ENCODE measurements at regions not wholly inside any gene's neighbourhood (a gene's known extent, or its start where the extent isn't known, plus 50 kb on each side); places are given as distances from the start of the nearest gene placed in this dataset.

- Mint-ChIP-seq H3K9me3 (no peaks in the 10 kb centered on the region), H3K4me3 (no peak overlapping the region), H3K36me3 (ENCODE audit: low read depth) (no peaks in the 10 kb centered on the region), H3K27ac (no peak overlapping the region), H3K4me1 (ENCODE audit: low read depth) (no peaks in the 10 kb centered on the region), H3K27me3 (peaks cover 2% of the 10 kb centered on the region)
- intact Hi-C loops (cut with micrococcal nuclease): no loop called here
Observed at GRCh38 chr11:70678931-70679900, 280.9 kb downstream of the CTTN start.

- no peak overlapping the region for H3K4me3 Mint-ChIP-seq
- H3K36me3 Mint-ChIP-seq (ENCODE audit: low read depth): no peaks in the 10 kb centered on the region
- H3K4me1 Mint-ChIP-seq (ENCODE audit: low read depth): no peaks in the 10 kb centered on the region
- no peaks in the 10 kb centered on the region for H3K27me3 Mint-ChIP-seq
- intact Hi-C loops (cut with micrococcal nuclease): no loop called here
- H3K9me3 Mint-ChIP-seq: no peaks in the 10 kb centered on the region
- no peak overlapping the region for H3K27ac Mint-ChIP-seq
Observed at GRCh38 chr11:70680781-70681281, 282.5 kb downstream of the CTTN start.

GRCh38 chr11:70682056-70682455 lies 283.7 kb downstream of the CTTN start:
- Mint-ChIP-seq H3K27me3 (no peaks in the 10 kb centered on the region), H3K27ac (no peak overlapping the region), H3K4me1 (ENCODE audit: low read depth) (no peaks in the 10 kb centered on the region), H3K9me3 (no peaks in the 10 kb centered on the region), H3K36me3 (ENCODE audit: low read depth) (no peaks in the 10 kb centered on the region), H3K4me3 (no peak overlapping the region)
- intact Hi-C loops (cut with micrococcal nuclease): no loop called here

GRCh38 chr11:70682760-70683159 lies 284.4 kb downstream of the CTTN start:
- Mint-ChIP-seq H3K4me1 (ENCODE audit: low read depth) (no peaks in the 10 kb centered on the region), H3K36me3 (ENCODE audit: low read depth) (no peaks in the 10 kb centered on the region), H3K27me3 (no peaks in the 10 kb centered on the region), H3K9me3 (no peaks in the 10 kb centered on the region), H3K27ac (no peak overlapping the region), H3K4me3 (no peak overlapping the region)
- intact Hi-C loops (cut with micrococcal nuclease): no loop called here

- no peaks in the 10 kb centered on the region for H3K4me1 Mint-ChIP-seq (ENCODE audit: low read depth)
- intact Hi-C loops (cut with micrococcal nuclease): no loop called here
- no peak overlapping the region for H3K4me3 Mint-ChIP-seq
- peaks cover 1% of the 10 kb centered on the region for H3K27me3 Mint-ChIP-seq
- no peak overlapping the region for H3K27ac Mint-ChIP-seq
- peaks cover 8% of the 10 kb centered on the region for H3K9me3 Mint-ChIP-seq
- H3K36me3 Mint-ChIP-seq (ENCODE audit: low read depth): no peaks in the 10 kb centered on the region
Observed at GRCh38 chr11:70687716-70688115, 289.4 kb downstream of the CTTN start.

DNA sequence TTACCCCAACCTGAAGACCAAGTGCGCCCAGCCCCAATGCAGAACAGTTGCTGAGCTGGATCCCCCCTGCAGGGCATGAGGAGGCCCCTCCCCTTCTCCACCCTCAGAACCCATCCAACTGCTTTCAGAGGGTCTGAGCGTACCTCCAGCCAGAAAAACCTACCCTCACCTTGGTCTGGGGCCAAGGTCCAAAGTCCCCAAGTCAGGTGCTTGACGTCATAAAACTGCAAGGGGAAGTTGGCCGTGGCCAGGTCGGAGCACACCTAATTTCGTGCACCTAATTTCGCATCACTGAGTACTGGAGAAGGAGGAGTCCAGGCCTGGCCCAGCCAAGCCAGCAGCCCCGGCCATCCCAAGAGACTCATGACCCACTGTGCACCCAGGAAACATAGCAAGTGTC lies 289.8 kb downstream of the CTTN start:
- Mint-ChIP-seq H3K4me1 (ENCODE audit: low read depth) (no peaks in the 10 kb centered on the region), H3K36me3 (ENCODE audit: low read depth) (no peaks in the 10 kb centered on the region), H3K27me3 (peaks cover 5% of the 10 kb centered on the region), H3K27ac (no peak overlapping the region), H3K9me3 (peaks cover 8% of the 10 kb centered on the region), H3K4me3 (no peak overlapping the region)
- intact Hi-C loops (cut with micrococcal nuclease): no loop called here

- Mint-ChIP-seq H3K9me3 (peaks cover 8% of the 10 kb centered on the region), H3K4me1 (ENCODE audit: low read depth) (no peaks in the 10 kb centered on the region), H3K27me3 (peaks cover 5% of the 10 kb centered on the region), H3K36me3 (ENCODE audit: low read depth) (no peaks in the 10 kb centered on the region), H3K4me3 (no peak overlapping the region), H3K27ac (no peak overlapping the region)
- intact Hi-C loops (cut with micrococcal nuclease): no loop called here
Observed at GRCh38 chr11:70689764-70690163, 291.4 kb downstream of the CTTN start.

GRCh38 chr11:70692131-70692530 lies 293.8 kb downstream of the CTTN start:
- intact Hi-C loops (cut with micrococcal nuclease): no loop called here
- peaks cover 5% of the 10 kb centered on the region for H3K27me3 Mint-ChIP-seq
- H3K4me3 Mint-ChIP-seq: no peak overlapping the region
- H3K27ac Mint-ChIP-seq: no peak overlapping the region
- no peaks in the 10 kb centered on the region for H3K4me1 Mint-ChIP-seq (ENCODE audit: low read depth)
- no peaks in the 10 kb centered on the region for H3K36me3 Mint-ChIP-seq (ENCODE audit: low read depth)
- H3K9me3 Mint-ChIP-seq: peaks cover 8% of the 10 kb centered on the region

DNA sequence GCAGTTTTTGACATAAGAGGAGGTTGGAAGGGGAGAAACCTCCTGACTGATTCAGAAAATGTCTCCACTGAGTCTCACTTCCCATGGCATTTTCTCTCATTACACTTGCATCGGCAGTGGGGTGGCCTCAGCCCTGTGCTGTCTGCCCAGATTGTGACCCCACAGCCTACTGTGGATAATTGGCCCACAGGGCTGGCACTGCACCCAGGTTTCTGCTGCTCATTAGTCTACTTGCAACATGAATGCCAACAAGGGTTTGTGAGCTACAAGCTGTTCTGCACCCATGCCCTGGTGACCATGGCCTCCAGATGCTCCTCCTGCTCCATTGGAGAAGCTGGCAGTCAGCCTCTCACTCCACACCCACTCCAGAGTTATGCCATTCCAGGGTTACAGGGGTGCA lies 296.0 kb downstream of the CTTN start:
- H3K4me3 Mint-ChIP-seq: no peak overlapping the region
- peaks cover 5% of the 10 kb centered on the region for H3K27me3 Mint-ChIP-seq
- H3K36me3 Mint-ChIP-seq (ENCODE audit: low read depth): no peaks in the 10 kb centered on the region
- intact Hi-C loops (cut with micrococcal nuclease): no loop called here
- H3K4me1 Mint-ChIP-seq (ENCODE audit: low read depth): no peaks in the 10 kb centered on the region
- peaks cover 6% of the 10 kb centered on the region for H3K9me3 Mint-ChIP-seq
- H3K27ac Mint-ChIP-seq: no peak overlapping the region

DNA sequence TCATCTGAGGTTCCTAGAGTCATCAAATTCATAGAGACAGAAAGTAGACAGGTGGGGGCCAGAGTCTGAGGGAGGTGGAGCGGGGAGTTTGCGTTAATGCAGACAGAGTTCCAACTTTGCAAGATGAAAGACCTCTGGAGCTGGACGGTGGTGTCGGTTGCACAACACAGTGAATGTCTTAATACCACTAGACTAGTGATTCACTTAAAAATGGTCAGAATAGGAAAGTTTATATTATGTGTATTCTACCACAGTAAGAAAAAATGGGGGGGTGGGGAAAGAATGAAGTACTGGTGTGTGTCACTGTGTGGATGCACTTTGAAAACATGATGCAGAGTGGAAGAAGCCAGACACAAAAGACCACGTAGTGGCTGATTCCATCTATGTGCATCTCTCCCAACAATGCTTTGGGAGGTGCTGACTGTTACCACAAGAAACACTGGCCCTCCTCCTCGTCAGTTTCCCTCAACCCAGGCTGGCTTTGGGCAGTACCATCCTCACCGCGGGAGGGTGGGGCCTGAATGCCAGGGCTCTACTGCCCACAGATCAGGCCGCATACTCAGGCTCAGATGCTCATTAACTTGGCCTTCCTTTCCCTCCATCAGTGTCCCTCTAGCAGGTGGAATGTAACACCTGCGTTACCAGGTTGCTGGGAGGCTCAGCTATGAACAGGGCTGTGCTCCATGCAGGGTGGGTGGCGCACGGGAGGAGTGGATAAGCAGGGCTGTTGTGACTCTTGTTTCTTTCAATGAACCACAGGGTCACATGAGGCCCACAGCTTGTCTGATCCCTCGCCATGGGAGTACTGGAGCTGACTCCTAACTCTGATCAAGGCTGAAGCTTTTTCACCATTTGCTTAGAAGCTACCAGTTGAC lies 297.0 kb downstream of the CTTN start:
- H3K4me1 Mint-ChIP-seq (ENCODE audit: low read depth): no peaks in the 10 kb centered on the region
- intact Hi-C loops (cut with micrococcal nuclease): no loop called here
- H3K36me3 Mint-ChIP-seq (ENCODE audit: low read depth): no peaks in the 10 kb centered on the region
- no peak overlapping the region for H3K27ac Mint-ChIP-seq
- no peaks in the 10 kb centered on the region for H3K9me3 Mint-ChIP-seq
- H3K4me3 Mint-ChIP-seq: no peak overlapping the region
- H3K27me3 Mint-ChIP-seq: peaks cover 3% of the 10 kb centered on the region

DNA sequence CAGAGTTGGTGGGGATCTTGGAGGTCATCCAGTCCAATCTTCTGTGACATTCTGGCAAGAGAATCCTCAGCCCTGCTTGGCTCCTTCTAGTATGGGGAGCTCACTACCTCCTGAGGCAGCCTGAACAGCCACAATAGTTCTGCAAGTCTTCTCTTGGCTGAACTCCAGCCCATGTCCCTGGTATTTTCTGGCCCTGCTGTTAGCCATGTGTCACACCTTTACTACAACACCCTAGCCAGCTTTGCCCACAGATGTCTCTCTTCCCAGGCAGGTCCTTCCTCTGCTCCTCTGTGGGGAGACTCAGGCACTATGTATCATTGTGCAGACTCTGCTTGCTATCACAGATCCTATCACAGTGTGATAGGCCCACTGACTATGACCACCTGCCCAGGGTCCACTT lies 297.7 kb downstream of the CTTN start:
- Mint-ChIP-seq H3K27ac (no peak overlapping the region), H3K27me3 (peaks cover 3% of the 10 kb centered on the region), H3K36me3 (ENCODE audit: low read depth) (no peaks in the 10 kb centered on the region), H3K9me3 (no peaks in the 10 kb centered on the region), H3K4me3 (no peak overlapping the region), H3K4me1 (ENCODE audit: low read depth) (no peaks in the 10 kb centered on the region)
- intact Hi-C loops (cut with micrococcal nuclease): no loop called here

DNA sequence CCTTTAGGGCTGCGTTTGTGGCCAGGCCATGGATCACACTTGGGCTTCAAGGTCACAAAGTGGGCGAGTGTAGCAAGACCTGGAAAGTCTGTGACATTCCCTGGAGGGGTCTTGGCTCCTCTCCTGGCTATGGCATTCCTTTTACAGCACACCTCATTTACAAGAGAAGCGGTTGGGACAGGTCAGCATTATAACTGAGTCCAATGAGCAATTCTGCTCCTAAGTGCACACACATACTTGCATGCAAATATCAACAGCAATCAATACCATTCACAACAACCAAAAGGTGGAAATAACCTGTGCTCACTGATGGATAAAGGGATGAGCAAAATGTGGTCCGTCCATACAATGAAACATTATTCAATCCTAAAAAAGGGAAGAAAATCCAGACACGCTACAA lies 298.2 kb downstream of the CTTN start:
- no peaks in the 10 kb centered on the region for H3K9me3 Mint-ChIP-seq
- no peaks in the 10 kb centered on the region for H3K36me3 Mint-ChIP-seq (ENCODE audit: low read depth)
- intact Hi-C loops (cut with micrococcal nuclease): no loop called here
- H3K27ac Mint-ChIP-seq: no peak overlapping the region
- H3K27me3 Mint-ChIP-seq: peaks cover 3% of the 10 kb centered on the region
- no peaks in the 10 kb centered on the region for H3K4me1 Mint-ChIP-seq (ENCODE audit: low read depth)
- no peak overlapping the region for H3K4me3 Mint-ChIP-seq

GRCh38 chr11:70697701-70698100 lies 299.4 kb downstream of the CTTN start:
- Mint-ChIP-seq H3K27me3 (peaks cover 3% of the 10 kb centered on the region), H3K36me3 (ENCODE audit: low read depth) (no peaks in the 10 kb centered on the region), H3K27ac (no peak overlapping the region), H3K9me3 (no peaks in the 10 kb centered on the region), H3K4me1 (ENCODE audit: low read depth) (no peaks in the 10 kb centered on the region), H3K4me3 (no peak overlapping the region)
- intact Hi-C loops (cut with micrococcal nuclease): no loop called here

DNA sequence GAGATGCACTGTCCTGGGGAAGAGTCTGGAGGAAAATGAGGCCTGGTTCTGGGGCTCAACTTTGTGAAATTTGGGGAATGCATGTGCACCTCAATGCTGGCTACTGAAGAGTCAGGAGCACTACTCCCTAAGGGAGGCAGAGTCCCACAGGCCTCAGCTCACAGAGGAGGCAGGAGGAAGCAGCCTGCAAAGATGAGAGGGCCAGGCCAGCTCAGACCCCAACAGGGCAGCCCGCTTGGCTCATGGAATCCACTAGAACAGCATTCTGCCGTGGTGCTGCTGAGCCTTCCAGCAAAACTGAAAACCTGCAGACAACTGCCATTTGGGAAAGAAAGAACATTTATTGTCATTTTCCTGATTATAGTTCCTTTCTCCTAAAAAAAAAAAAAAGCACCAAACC lies 300.5 kb downstream of the CTTN start:
- Mint-ChIP-seq H3K36me3 (ENCODE audit: low read depth) (no peaks in the 10 kb centered on the region), H3K4me3 (no peak overlapping the region), H3K9me3 (no peaks in the 10 kb centered on the region), H3K27ac (no peak overlapping the region), H3K27me3 (no peaks in the 10 kb centered on the region), H3K4me1 (ENCODE audit: low read depth) (no peaks in the 10 kb centered on the region)
- intact Hi-C loops (cut with micrococcal nuclease): no loop called here
